Dedifferentiated amniotic fluid mesenchymal stem cell (primary cell): ENCODE measurements at regions not wholly inside any gene's neighbourhood (a gene's known extent, or its start where the extent isn't known, plus 50 kb on each side); places are given as distances from the start of the nearest gene placed in this dataset.
"Not testable (repeated sequence)": the region's sequence is repeated elsewhere in the genome, so short reads cannot be mapped to it uniquely, and the experiment has no call there.

Source experiments
- DNase-seq: peaks from one replicate; pipeline ENCODE4 v3.0.0-alpha.2; 2016; ENCODE audit errors: extremely low spot score

GRCh38 chr20:8990770-8991169 is 78.1 kb upstream of the PLCB4 start:
- DNase-seq, result no peak

DNA sequence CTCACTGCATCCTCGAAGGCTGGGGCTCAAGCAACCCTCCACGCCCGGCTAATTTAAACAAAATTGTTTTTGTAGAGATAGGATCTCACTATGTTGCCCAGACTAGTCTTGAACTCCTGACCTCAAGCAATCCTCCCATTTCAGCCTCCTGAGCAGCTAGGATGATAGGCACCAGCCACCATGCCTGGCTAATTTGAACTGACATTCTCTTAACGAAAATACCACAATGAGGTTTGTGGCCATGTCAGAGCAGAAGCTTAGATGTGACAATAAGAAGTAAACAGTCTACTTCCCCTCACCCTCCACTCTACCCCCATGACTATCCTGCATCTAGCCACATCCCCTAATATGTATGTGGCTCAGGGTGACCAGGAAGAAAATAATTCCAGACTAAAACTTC is 74.8 kb upstream of the PLCB4 start:
- no peak for DNase-seq

- DNase-seq, result no peak
These were observed 73.1 kb upstream of the PLCB4 start for GRCh38 chr20:8995761-8996160.

DNA sequence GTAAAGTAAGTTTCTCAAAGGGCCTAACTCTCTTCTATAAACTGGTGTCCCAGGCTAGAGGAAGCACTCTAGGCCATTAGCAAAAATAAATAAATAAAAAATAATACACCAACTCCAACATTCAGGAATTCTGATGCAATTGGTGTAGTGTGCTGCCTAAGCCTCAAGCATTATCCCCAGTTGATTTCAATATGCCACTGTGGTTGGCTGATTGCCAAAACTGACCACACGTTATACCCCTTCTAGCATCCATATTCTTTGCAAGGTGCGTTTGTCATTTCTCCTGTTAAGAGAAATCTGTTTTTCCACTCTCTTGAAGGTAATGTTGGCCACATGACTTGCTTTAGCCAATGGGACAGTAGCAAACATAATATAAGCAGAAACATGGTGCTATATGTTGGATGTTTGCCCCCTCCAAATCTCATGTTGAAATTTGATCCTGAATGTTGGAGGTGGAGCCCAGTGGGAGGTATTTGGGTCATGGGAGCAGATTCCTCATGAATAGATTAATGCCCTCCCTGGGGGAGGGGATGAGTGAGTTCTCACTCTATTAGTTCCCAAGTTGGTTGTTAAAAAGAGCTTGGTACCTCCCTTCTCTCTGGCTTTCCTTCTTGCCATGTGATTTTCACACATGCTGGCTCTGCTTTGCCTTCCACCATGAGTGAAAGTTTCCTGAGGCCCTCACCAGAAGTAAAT is 71.9 kb upstream of the PLCB4 start:
- DNase-seq, result no peak

- DNase-seq, result no peak
These were observed 71.2 kb upstream of the PLCB4 start for GRCh38 chr20:8997701-8998117.

DNA sequence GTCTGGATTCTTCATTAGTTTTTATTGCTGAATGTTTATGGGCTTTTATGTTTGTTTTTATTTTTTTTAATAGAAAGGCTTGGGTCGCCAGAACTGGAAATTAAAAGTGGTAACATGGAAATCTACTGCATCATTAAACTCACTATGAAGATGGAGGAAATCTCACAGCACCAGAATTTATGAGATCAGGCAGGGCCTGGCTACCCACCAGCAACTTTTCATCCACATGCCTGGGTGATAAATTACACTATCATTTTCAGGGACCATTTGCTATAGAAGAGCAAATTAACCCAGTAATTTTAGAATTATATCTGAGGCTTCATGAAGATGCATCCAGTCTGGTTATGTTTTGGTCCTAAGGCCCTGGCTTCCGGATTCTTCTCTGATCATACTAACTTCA is 57.8 kb upstream of the PLCB4 start:
- DNase-seq, result no peak

DNA sequence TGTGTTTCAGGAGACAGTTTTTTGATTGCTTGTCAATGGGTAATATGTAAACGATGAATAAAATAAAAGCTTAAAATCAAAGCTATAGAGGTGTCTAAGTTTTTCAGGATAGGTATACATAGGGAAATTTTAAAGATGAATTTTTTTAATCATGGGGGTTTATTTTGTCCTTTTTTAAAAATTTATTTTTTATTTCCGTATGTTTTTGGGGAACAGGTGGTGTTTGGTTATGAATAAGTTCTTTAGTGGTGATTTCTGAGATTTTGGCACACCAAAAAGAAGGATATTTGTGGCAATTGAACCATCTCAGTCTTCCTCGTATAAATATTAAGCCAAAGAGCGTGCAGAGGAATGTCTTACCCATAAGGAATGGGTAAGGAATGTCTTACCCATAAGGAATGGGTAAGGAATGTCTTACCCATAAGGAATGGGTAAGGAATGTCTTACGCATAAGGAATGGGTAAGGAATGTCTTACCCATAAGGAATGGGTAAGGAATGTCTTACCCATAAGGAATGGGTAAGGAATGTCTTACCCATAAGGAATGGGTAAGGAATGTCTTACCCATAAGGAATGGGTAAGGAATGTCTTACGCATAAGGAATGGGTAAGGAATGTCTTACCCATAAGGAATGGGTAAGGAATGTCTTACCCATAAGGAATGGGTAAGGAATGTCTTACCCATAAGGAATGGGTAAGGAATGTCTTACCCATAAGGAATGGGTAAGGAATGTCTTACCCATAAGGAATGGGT is 53.5 kb upstream of the PLCB4 start:
- not testable (repeated sequence) for DNase-seq

- DNase-seq, result no peak
These were observed 52.9 kb upstream of the PLCB4 start for GRCh38 chr20:9015984-9016324.

GRCh38 chr20:9018346-9018745 is 50.5 kb upstream of the PLCB4 start:
- DNase-seq, result no peak
